CD4-positive, alpha-beta T cell (primary cell): ENCODE measurements at regions not wholly inside any gene's neighbourhood (a gene's known extent, or its start where the extent isn't known, plus 50 kb on each side); places are given as distances from the start of the nearest gene placed in this dataset.

ENCODE experiments used
- ATAC-seq: fragments of 200-7000 bp; cut with Tn5 transposase; one replicate; pipeline ENCODE4 v1.10.0; 2022; ENCODE audit warnings: mild to moderate bottlenecking; ENCODE audit not compliant: poor library complexity
- CTCF ChIA-PET: fragments of 350-600 bp; sonication (Branson Sonifier 250); formaldehyde crosslinking; loops from one replicate; lab custom pipeline; 2021; ENCODE audit warnings: antibody characterized with exemption, inconsistent platforms; lab: Charles Lee
- POLR2A ChIA-PET: fragments of 350-600 bp; sonication (Branson Sonifier 250); formaldehyde crosslinking; loops from one replicate; lab custom pipeline; 2021; ENCODE audit warnings: antibody characterized with exemption, inconsistent platforms; lab: Charles Lee
- DNase-seq, 14 experiments: peaks; one replicate each; pipeline ENCODE4 v3.0.0-alpha.2; 2013 to 2020; ENCODE audit warnings: mixed read lengths in 2 of 14
- H3K27ac ChIP-seq, 2 donors: one replicate each; pipeline versions ENCODE4 v1.5.1 to v1.7.0; 2013; ENCODE audit warnings: low read length in 2 of 2, low read depth in 1 of 2, mild to moderate bottlenecking in 1 of 2
- H3K27me3 ChIP-seq, 2 experiments: 1 replicate in 1 of 2; 2 replicates in 1 of 2; pipeline versions ENCODE4 v1.6.1 to v1.7.0; 2013; ENCODE audit warnings: low read length in 2 of 2, control low read depth in 1 of 2, mild to moderate bottlenecking in 1 of 2, moderate library complexity in 1 of 2; ENCODE audit not compliant: insufficient read depth in 2 of 2, control insufficient read depth in 1 of 2
- H3K36me3 ChIP-seq: one replicate; pipeline ENCODE4 v1.6.1; 2013; ENCODE audit warnings: low read length, control low read depth; ENCODE audit not compliant: insufficient read depth
- H3K4me1 ChIP-seq: one replicate; pipeline ENCODE4 v1.6.1; 2013; ENCODE audit warnings: low read length, control low read depth; ENCODE audit not compliant: insufficient read depth
- H3K4me3 ChIP-seq: one replicate; pipeline ENCODE4 v1.5.1; 2013; ENCODE audit warnings: mild to moderate bottlenecking, low read length, moderate library complexity
- H3K9me3 ChIP-seq, 2 experiments: 1 replicate in 1 of 2; 2 replicates in 1 of 2; pipeline versions ENCODE4 v1.6.1 to v1.7.0; 2013; ENCODE audit warnings: low read length in 2 of 2, mild to moderate bottlenecking in 2 of 2, control low read depth in 1 of 2, moderate library complexity in 1 of 2; ENCODE audit not compliant: control insufficient read depth in 1 of 2, insufficient read depth in 1 of 2
- H3K27ac Mint-ChIP-seq: one replicate; pipeline ENCODE4 v1.8.0; 2020; ENCODE audit warnings: mixed read lengths
- H3K27me3 Mint-ChIP-seq: one replicate; pipeline ENCODE4 v1.8.0; 2021; ENCODE audit warnings: mixed read lengths
- H3K36me3 Mint-ChIP-seq: one replicate; pipeline ENCODE4 v1.8.0; 2021; ENCODE audit warnings: low read depth, mixed read lengths
- H3K4me1 Mint-ChIP-seq: one replicate; pipeline ENCODE4 v1.8.0; 2021; ENCODE audit warnings: low read depth, mixed read lengths
- H3K4me3 Mint-ChIP-seq: one replicate; pipeline ENCODE4 v1.8.0; 2020; ENCODE audit warnings: mild to moderate bottlenecking, mixed read lengths
- H3K9me3 Mint-ChIP-seq: one replicate; pipeline ENCODE4 v1.8.0; 2020; ENCODE audit warnings: mixed read lengths
- CTCF ChIP-seq: fragments of 200-600 bp; IDR thresholded peaks from one replicate; pipeline ENCODE4 v1.8.0; 2022; ENCODE audit warnings: antibody characterized with exemption, mild to moderate bottlenecking
- intact Hi-C, 2 experiments: fragments of 100-400 bp; cut with DNase I in 1 of 2; cut with micrococcal nuclease in 1 of 2; formaldehyde crosslinking; loops; one replicate each; pipeline versions ENCODE4 v1.15.1 to v1.9.0; 2023 to 2025; cut with DNase I, micrococcal nuclease

DNA sequence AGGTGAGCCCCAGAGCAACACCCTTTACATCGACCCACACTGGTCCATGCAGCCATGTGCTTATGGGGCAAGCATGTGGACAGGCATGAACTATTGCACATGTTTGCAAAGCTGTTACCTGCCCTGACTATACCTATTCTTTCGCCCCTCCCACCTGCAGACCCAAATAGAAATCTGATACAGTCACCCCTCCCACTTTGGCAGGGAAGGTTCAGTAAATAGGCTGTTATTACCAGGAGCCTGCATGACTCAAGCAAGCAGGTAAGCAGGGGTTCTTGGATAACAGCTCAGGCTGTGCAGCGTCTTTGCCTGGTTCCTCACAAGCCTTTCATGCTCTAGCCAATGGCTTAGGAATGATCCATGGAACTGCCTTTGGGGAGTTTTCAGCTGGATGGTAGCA, 122.7 kb upstream of the DIPK2B start:
- ChIA-PET CTCF (no interaction called here), POLR2A (no interaction called here)
- H3K27ac Mint-ChIP-seq: no peak overlapping the region
- ATAC-seq (no peak), DNase-seq (peak in 1 of 14 experiments; percentile 0)
- no peak overlapping the region for H3K4me3 Mint-ChIP-seq
- no peaks in the 10 kb centered on the region for H3K27me3 ChIP-seq
- no peaks in the 10 kb centered on the region for H3K9me3 Mint-ChIP-seq
- no peaks in the 10 kb centered on the region for H3K36me3 ChIP-seq
- H3K9me3 ChIP-seq: no peaks in the 10 kb centered on the region
- TF ChIP-seq CTCF: no peak
- no peak overlapping the region for H3K27ac ChIP-seq
- intact Hi-C loops: loop anchor here (10.0 kb wide), 2 partner anchors 531 to 1081 kb away; no protein-coding TSS in a partner anchor
- no peaks in the 10 kb centered on the region for H3K36me3 Mint-ChIP-seq
- H3K4me3 ChIP-seq: no peak overlapping the region
- no peaks in the 10 kb centered on the region for H3K4me1 ChIP-seq
- H3K27me3 Mint-ChIP-seq: no peaks in the 10 kb centered on the region
- no peaks in the 10 kb centered on the region for H3K4me1 Mint-ChIP-seq

GRCh38 chrX:45322820-45323219, 122.1 kb upstream of the DIPK2B start:
- Histone ChIP-seq H3K4me1 (no peaks in the 10 kb centered on the region), H3K36me3 (no peaks in the 10 kb centered on the region), H3K27me3 (peaks cover 0 to 4% of the 10 kb centered on the region in 2 experiments), H3K27ac (no peak overlapping the region), H3K4me3 (no peak overlapping the region), H3K9me3 (no peaks in the 10 kb centered on the region)
- H3K4me3 Mint-ChIP-seq: no peak overlapping the region
- CTCF ChIA-PET: no interaction called here
- no peak overlapping the region for H3K27ac Mint-ChIP-seq
- no peaks in the 10 kb centered on the region for H3K36me3 Mint-ChIP-seq
- H3K4me1 Mint-ChIP-seq: no peaks in the 10 kb centered on the region
- intact Hi-C loops: loop anchor here (10.0 kb wide), 2 partner anchors 532 to 1082 kb away; no protein-coding TSS in a partner anchor
- no peaks in the 10 kb centered on the region for H3K9me3 Mint-ChIP-seq
- DNase-seq (no peak), ATAC-seq (no peak)
- POLR2A ChIA-PET: no interaction called here
- no peaks in the 10 kb centered on the region for H3K27me3 Mint-ChIP-seq
- no peak for TF ChIP-seq CTCF

- intact Hi-C loops: loop anchor here (10.0 kb wide), 2 partner anchors 532 to 1082 kb away; no protein-coding TSS in a partner anchor
- Histone ChIP-seq H3K27me3 (peaks cover 0 to 6% of the 10 kb centered on the region in 2 experiments), H3K36me3 (no peaks in the 10 kb centered on the region), H3K9me3 (no peaks in the 10 kb centered on the region), H3K4me1 (no peaks in the 10 kb centered on the region), H3K27ac (no peak overlapping the region), H3K4me3 (no peak overlapping the region)
- H3K36me3 Mint-ChIP-seq: no peaks in the 10 kb centered on the region
- POLR2A ChIA-PET: no interaction called here
- ATAC-seq (no peak), DNase-seq (peak in 4 of 14 experiments; percentile 3 to 20 (median 15))
- no peak for TF ChIP-seq CTCF
- no peak overlapping the region for H3K27ac Mint-ChIP-seq
- no peak overlapping the region for H3K4me3 Mint-ChIP-seq
- H3K27me3 Mint-ChIP-seq: no peaks in the 10 kb centered on the region
- H3K4me1 Mint-ChIP-seq: no peaks in the 10 kb centered on the region
- CTCF ChIA-PET: no interaction called here
- no peaks in the 10 kb centered on the region for H3K9me3 Mint-ChIP-seq
Observed at GRCh38 chrX:45322382-45322781, 121.7 kb upstream of the DIPK2B start.
